OCI-LY7 (cell line): ENCODE measurements at regions not wholly inside any gene's neighbourhood (a gene's known extent, or its start where the extent isn't known, plus 50 kb on each side); places are given as distances from the start of the nearest gene placed in this dataset.

ENCODE experiments used
- BruUV-seq: library from RNA; stranded (reverse); fragments of 400-500 nt; replicated peaks from 2 replicates; lab custom pipeline; 2021; lab: Mats Ljungman, UMichigan
- CTCF ChIA-PET: fragments of 300-600 bp; sonication (Branson Sonifier 250); formaldehyde crosslinking; loops from one replicate; lab custom pipeline; 2022; ENCODE audit warnings: antibody characterized with exemption; ENCODE audit not compliant: unreplicated experiment; lab: Charles Lee
- POLR2A ChIA-PET: fragments of 300-600 bp; sonication (Branson Sonifier 250); formaldehyde crosslinking; loops from one replicate; lab custom pipeline; 2022; ENCODE audit warnings: antibody characterized with exemption; lab: Charles Lee
- DNase-seq: peaks from one replicate; pipeline ENCODE4 v3.0.0-alpha.2; 2015; ENCODE audit warnings: low spot score
- H2AFZ ChIP-seq: fragments of 200-600 bp; sonication (generic), shearing (Covaris generic); 2 replicates; pipeline ENCODE4 v1.6.1; 2014; ENCODE audit warnings: mild to moderate bottlenecking, antibody characterized with exemption, low read length, moderate library complexity
- H3K27ac ChIP-seq: fragments of 200-600 bp; sonication (generic); 2 replicates; pipeline ENCODE4 v1.5.1; 2014; ENCODE audit warnings: mixed run types, low read depth, mild to moderate bottlenecking, moderate library complexity, low read length, inconsistent platforms; ENCODE audit not compliant: poor library complexity, severe bottlenecking
- H3K36me3 ChIP-seq: fragments of 200-600 bp; sonication (generic); 2 replicates; pipeline ENCODE4 v1.6.1; 2014; ENCODE audit warnings: mild to moderate bottlenecking, antibody characterized with exemption, low read length, moderate library complexity, mixed read lengths; ENCODE audit not compliant: insufficient read depth
- H3K4me1 ChIP-seq: fragments of 200-600 bp; sonication (generic); 2 replicates; pipeline ENCODE4 v1.5.1; 2014; ENCODE audit warnings: mild to moderate bottlenecking, low read length; ENCODE audit not compliant: insufficient read depth, poor library complexity, severe bottlenecking
- H3K4me2 ChIP-seq: fragments of 200-600 bp; sonication (generic); 2 replicates; pipeline ENCODE4 v1.6.1; 2014; ENCODE audit warnings: mild to moderate bottlenecking, low read length
- H3K4me3 ChIP-seq: fragments of 200-600 bp; sonication (generic); 2 replicates; pipeline ENCODE4 v1.5.1; 2014; ENCODE audit warnings: mild to moderate bottlenecking, low read depth, low read length; ENCODE audit not compliant: poor library complexity, severe bottlenecking
- H3K79me2 ChIP-seq: fragments of 200-600 bp; sonication (generic); 2 replicates; pipeline ENCODE4 v1.6.1; 2016; ENCODE audit warnings: low read depth, mild to moderate bottlenecking, low read length, moderate library complexity, mixed read lengths; ENCODE audit not compliant: insufficient read depth
- H3K9me2 ChIP-seq: fragments of 200-600 bp; sonication (generic); 2 replicates; pipeline ENCODE4 v1.6.1; 2016; ENCODE audit warnings: mild to moderate bottlenecking, low read length, mixed read lengths; ENCODE audit not compliant: insufficient read depth
- H3K9me3 ChIP-seq: fragments of 200-600 bp; sonication (generic); 2 replicates; pipeline ENCODE4 v1.6.1; 2014; ENCODE audit warnings: mild to moderate bottlenecking, mixed run types, low read length, mixed read lengths
- H4K20me1 ChIP-seq: fragments of 200-600 bp; sonication (generic); 2 replicates; pipeline ENCODE4 v1.6.1; 2014; ENCODE audit warnings: mild to moderate bottlenecking, antibody characterized with exemption, low read length, moderate library complexity, mixed read lengths; ENCODE audit not compliant: insufficient read depth
- CTCF ChIP-seq: fragments of 200-600 bp; sonication (generic); conservative IDR thresholded peaks from 2 replicates; pipeline ENCODE4 v1.5.1; 2014; ENCODE audit warnings: mild to moderate bottlenecking, antibody characterized with exemption, low read length, moderate library complexity, mixed read lengths
- EZH2phosphoT487 ChIP-seq: fragments of 200-600 bp; sonication (generic); IDR thresholded peaks from 2 replicates; pipeline ENCODE4 v1.6.1; 2018; ENCODE audit warnings: low read depth, borderline replicate concordance, mild to moderate bottlenecking, mixed run types, antibody characterized with exemption, low read length, moderate library complexity, mixed read lengths
- intact Hi-C: fragments of 100-400 bp; cut with micrococcal nuclease; formaldehyde crosslinking; loops from one replicate; pipeline ENCODE4 v1.10.0; 2022; ENCODE audit not compliant: unreplicated experiment

- CTCF ChIA-PET = interaction anchor here (0.7 kb wide), 2 partner anchors 9 to 16 kb away, joined by 3 read pairs; no protein-coding TSS in a partner anchor
- H3K4me2 ChIP-seq = peak overlapping the region; percentile 76
- DNase-seq = peak; percentile 51
- H3K9me3 ChIP-seq = peaks cover 5% of the 10 kb centered on the region; the same call in 1 of the 2 replicates
- TSS peak; percentile 99 for BruUV-seq
- H3K79me2 ChIP-seq = no peaks in the 10 kb centered on the region
- peaks cover 65% of the 10 kb centered on the region for H3K4me1 ChIP-seq
- H3K36me3 ChIP-seq = peaks cover 11% of the 10 kb centered on the region
- H3K27ac ChIP-seq = peak overlapping the region; percentile 89
- H3K4me3 ChIP-seq = peak overlapping the region; percentile 45
- no peaks in the 10 kb centered on the region for H4K20me1 ChIP-seq
- H2AFZ ChIP-seq = peak overlapping the region; percentile 81
- TF ChIP-seq CTCF (no peak), EZH2phosphoT487 (no peak)
- H3K9me2 ChIP-seq = no peaks in the 10 kb centered on the region
- POLR2A ChIA-PET = interaction anchor here (0.6 to 8.3 kb wide), 8 partner anchors 9 to 1803 kb away, joined by 3 to 60 read pairs (median 3); partner anchors contain the start of gene C3orf38
- intact Hi-C loops = loop anchor here (5.0 kb wide), 1 partner anchor 282 kb away; no protein-coding TSS in a partner anchor
Observed at GRCh38 chr3:88434001-88434400, 284.2 kb downstream of the C3orf38 start.

- H3K4me2 ChIP-seq = peak overlapping the region; percentile 68
- H3K4me3 ChIP-seq = peak overlapping the region; percentile 40
- H3K9me2 ChIP-seq = no peaks in the 10 kb centered on the region
- no peaks in the 10 kb centered on the region for H4K20me1 ChIP-seq
- BruUV-seq = no TSS peak
- H3K27ac ChIP-seq = peak overlapping the region; percentile 88
- POLR2A ChIA-PET = interaction anchor here (2.0 to 6.0 kb wide), 2 partner anchors 10 to 15 kb away, joined by 6 to 60 read pairs; no protein-coding TSS in a partner anchor
- H3K9me3 ChIP-seq = no peaks in the 10 kb centered on the region
- H2AFZ ChIP-seq = peak overlapping the region; percentile 38; the same call in 1 of the 2 replicates
- CTCF ChIA-PET = no interaction called here
- H3K4me1 ChIP-seq = peaks cover 81% of the 10 kb centered on the region
- no peaks in the 10 kb centered on the region for H3K79me2 ChIP-seq
- peak; percentile 87 for DNase-seq
- TF ChIP-seq EZH2phosphoT487 = no peak
- no peak for TF ChIP-seq CTCF
- H3K36me3 ChIP-seq = no peaks in the 10 kb centered on the region; the same call in 1 of the 2 replicates
- intact Hi-C loops = no loop called here
Observed at GRCh38 chr3:88440701-88441100, 290.9 kb downstream of the C3orf38 start.

GRCh38 chr3:88443066-88443465 lies 293.3 kb downstream of the C3orf38 start:
- Histone ChIP-seq H3K4me3 (no peak overlapping the region), H4K20me1 (no peaks in the 10 kb centered on the region), H3K27ac (no peak overlapping the region), H3K4me2 (no peak overlapping the region), H3K79me2 (no peaks in the 10 kb centered on the region), H3K4me1 (peaks cover 59% of the 10 kb centered on the region), H3K9me3 (no peaks in the 10 kb centered on the region), H2AFZ (peak overlapping the region; percentile 62; the same call in 1 of the 2 replicates), H3K9me2 (no peaks in the 10 kb centered on the region), H3K36me3 (no peaks in the 10 kb centered on the region; the same call in 1 of the 2 replicates)
- POLR2A ChIA-PET = interaction anchor here (6.0 kb wide), 1 partner anchor 12 kb away, joined by 60 read pairs; no protein-coding TSS in a partner anchor
- CTCF ChIA-PET = interaction anchor here (0.9 kb wide), 1 partner anchor 9 kb away, joined by 3 read pairs; no protein-coding TSS in a partner anchor
- no TSS peak for BruUV-seq
- intact Hi-C loops = no loop called here
- DNase-seq = no peak
- TF ChIP-seq EZH2phosphoT487 (no peak), CTCF (no peak)
